Progenitor cell of endocrine pancreas (in vitro differentiated cells): ENCODE measurements at regions not wholly inside any gene's neighbourhood (a gene's known extent, or its start where the extent isn't known, plus 50 kb on each side); places are given as distances from the start of the nearest gene placed in this dataset.

Experiments used
- DNase-seq: peaks from one replicate; pipeline ENCODE4 v3.0.0; 2021; ENCODE audit warnings: low spot score; ENCODE audit not compliant: unreplicated experiment
- H3K27ac Mint-ChIP-seq: 2 replicates; pipeline ENCODE4 v1.8.0; 2021; ENCODE audit warnings: mild to moderate bottlenecking, moderate library complexity, mixed read lengths
- H3K27me3 Mint-ChIP-seq: 2 replicates; pipeline ENCODE4 v1.8.0; 2021; ENCODE audit warnings: mixed read lengths
- H3K36me3 Mint-ChIP-seq: 2 replicates; pipeline ENCODE4 v1.8.0; 2022; ENCODE audit warnings: mixed read lengths; ENCODE audit not compliant: insufficient read depth
- H3K4me1 Mint-ChIP-seq: 2 replicates; pipeline ENCODE4 v1.8.0; 2021; ENCODE audit warnings: low read depth, mixed read lengths
- H3K4me3 Mint-ChIP-seq: 2 replicates; pipeline ENCODE4 v1.8.0; 2021; ENCODE audit warnings: low read depth, mild to moderate bottlenecking, moderate library complexity, mixed read lengths
- H3K9me3 Mint-ChIP-seq: 2 replicates; pipeline ENCODE4 v1.8.0; 2021; ENCODE audit warnings: low read depth, mixed read lengths
- CTCF ChIP-seq: fragments of 200-600 bp; sonication (generic); IDR thresholded peaks from one replicate; pipeline ENCODE4 v1.5.0; 2021; ENCODE audit warnings: antibody characterized with exemption, mild to moderate bottlenecking; ENCODE audit not compliant: unreplicated experiment

GRCh38 chr4:54484383-54484782 lies 173.4 kb upstream of the KIT start:
- no peaks in the 10 kb centered on the region for H3K27me3 Mint-ChIP-seq
- TF ChIP-seq CTCF: no peak
- H3K36me3 Mint-ChIP-seq: peaks cover 1% of the 10 kb centered on the region
- H3K9me3 Mint-ChIP-seq: peaks cover 7% of the 10 kb centered on the region
- H3K27ac Mint-ChIP-seq: no peak overlapping the region
- H3K4me1 Mint-ChIP-seq: no peaks in the 10 kb centered on the region
- no peak for DNase-seq
- no peak overlapping the region for H3K4me3 Mint-ChIP-seq

GRCh38 chr4:54487491-54487890 lies 170.3 kb upstream of the KIT start:
- Mint-ChIP-seq H3K36me3 (no peaks in the 10 kb centered on the region), H3K4me1 (no peaks in the 10 kb centered on the region), H3K4me3 (no peak overlapping the region), H3K27me3 (peaks cover 2% of the 10 kb centered on the region), H3K27ac (no peak overlapping the region), H3K9me3 (no peaks in the 10 kb centered on the region)
- no peak for DNase-seq
- no peak for TF ChIP-seq CTCF

- Mint-ChIP-seq H3K27ac (no peak overlapping the region), H3K4me1 (no peaks in the 10 kb centered on the region), H3K4me3 (no peak overlapping the region), H3K27me3 (peaks cover 2% of the 10 kb centered on the region), H3K36me3 (no peaks in the 10 kb centered on the region), H3K9me3 (no peaks in the 10 kb centered on the region)
- TF ChIP-seq CTCF: no peak
- DNase-seq: no peak
These were observed 163.9 kb upstream of the KIT start for GRCh38 chr4:54493862-54494261.

- Mint-ChIP-seq H3K9me3 (no peaks in the 10 kb centered on the region), H3K4me1 (peaks cover 1% of the 10 kb centered on the region)
These were observed 162.7 kb upstream of the KIT start for GRCh38 chr4:54495091-54495490.

GRCh38 chr4:54495641-54496040 lies 162.1 kb upstream of the KIT start:
- Mint-ChIP-seq H3K4me1 (peaks cover 1% of the 10 kb centered on the region), H3K27ac (no peak overlapping the region), H3K9me3 (no peaks in the 10 kb centered on the region), H3K27me3 (peaks cover 2% of the 10 kb centered on the region), H3K36me3 (no peaks in the 10 kb centered on the region), H3K4me3 (no peak overlapping the region)
- TF ChIP-seq CTCF: no peak
- DNase-seq: no peak

More at GRCh38 chr4:54495091-54495490, 162.7 kb upstream of the KIT start:
- Mint-ChIP-seq H3K4me3 (no peak overlapping the region), H3K27me3 (peaks cover 2% of the 10 kb centered on the region), H3K36me3 (no peaks in the 10 kb centered on the region), H3K27ac (no peak overlapping the region)
- no peak for DNase-seq
- TF ChIP-seq CTCF: no peak
